ENCODE measurements at regions not wholly inside any gene's neighbourhood (a gene's known extent, or its start where the extent isn't known, plus 50 kb on each side); places are given as distances from the start of the nearest gene placed in this dataset.

DNA sequence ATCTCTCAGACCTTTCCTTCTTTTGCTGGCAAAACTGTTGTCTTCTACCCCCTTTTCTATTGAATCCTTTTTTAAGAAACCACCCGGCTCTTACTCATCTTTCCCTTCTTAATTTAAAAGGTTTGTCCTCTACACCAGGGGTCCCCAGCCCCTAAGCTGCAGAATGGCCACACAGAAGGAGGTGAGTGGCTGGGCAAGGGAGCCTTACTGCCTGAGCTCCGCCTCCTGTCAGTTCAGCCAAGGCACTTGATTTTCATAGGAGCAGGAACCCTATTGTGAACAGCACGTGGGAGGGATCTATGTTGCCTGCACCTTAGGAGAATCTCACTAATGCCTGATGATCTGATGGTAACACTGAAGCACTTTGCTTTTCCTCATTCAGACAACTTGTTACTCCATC lies 726.3 kb upstream of the INTU start:
- Histone ChIP-seq H3K4me2 (ENCODE audit: insufficient read depth, low read length) (no peak overlapping the region), H3K27me3 (ENCODE audit: control insufficient read depth in 2 of 2, insufficient read depth in 2 of 2, low read length in 2 of 2) (no peaks in the 10 kb centered on the region), H3K27ac (ENCODE audit: insufficient read depth, low read depth, low read length) (no peak overlapping the region), H3K4me1 (ENCODE audit: control insufficient read depth, extremely low read depth, insufficient read depth, low read length) (no peaks in the 10 kb centered on the region), H3K4me3 (replicated peaks in 1 of 3; ENCODE audit: insufficient read depth in 1 of 3, low read depth in 1 of 3, low read length in 3 of 3) (no peak overlapping the region), H4K20me1 (replicated peaks; ENCODE audit: control insufficient read depth, extremely low read depth, insufficient read depth, low read length) (no peaks in the 10 kb centered on the region), H3K79me2 (ENCODE audit: control insufficient read depth, insufficient read depth, low read length) (no peaks in the 10 kb centered on the region), H3K36me3 (ENCODE audit: control insufficient read depth in 2 of 2, extremely low read depth in 1 of 2, insufficient read depth in 2 of 2, low read length in 2 of 2) (no peaks in the 10 kb centered on the region), H2AFZ (ENCODE audit: low read depth, low read length) (no peak overlapping the region), H3K9ac (replicated peaks; ENCODE audit: extremely low read depth, insufficient read depth, low read length) (no peak overlapping the region), H3K9me1 (replicated peaks; ENCODE audit: control insufficient read depth, extremely low read depth, insufficient read depth, low read length) (no peaks in the 10 kb centered on the region), H3K9me3 (replicated peaks; ENCODE audit: control insufficient read depth, insufficient read depth, low read length) (no peaks in the 10 kb centered on the region)
- FAIRE-seq (no peak), DNase-seq (ENCODE audit: low read depth, low spot score) (no peak)
- TF ChIP-seq MYC (IDR thresholded peaks at IDR 0.05; ENCODE audit: low read depth, low read length) (no peak), FOS (IDR thresholded peaks at IDR 0.05; ENCODE audit: borderline replicate concordance, insufficient read depth, low read length) (no peak)
- TF ChIP-seq, protein P1, sequence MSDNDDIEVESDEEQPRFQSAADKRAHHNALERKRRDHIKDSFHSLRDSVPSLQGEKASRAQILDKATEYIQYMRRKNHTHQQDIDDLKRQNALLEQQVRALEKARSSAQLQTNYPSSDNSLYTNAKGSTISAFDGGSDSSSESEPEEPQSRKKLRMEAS (IDR thresholded peaks at IDR 0.05; ENCODE audit: insufficient read depth, insufficient read length): no peak
- intact Hi-C loops (cut with micrococcal nuclease) (no loop called here), dilution Hi-C loops (cut with MboI; ENCODE audit: extremely low pct_ligation_motif_present, low sequenced_read_pairs) (no loop called here)
- no TSS peak for BruUV-seq (replicated peaks)
- POLR2A ChIA-PET: no interaction called here
- CTCF ChIA-PET: no interaction called here

DNA sequence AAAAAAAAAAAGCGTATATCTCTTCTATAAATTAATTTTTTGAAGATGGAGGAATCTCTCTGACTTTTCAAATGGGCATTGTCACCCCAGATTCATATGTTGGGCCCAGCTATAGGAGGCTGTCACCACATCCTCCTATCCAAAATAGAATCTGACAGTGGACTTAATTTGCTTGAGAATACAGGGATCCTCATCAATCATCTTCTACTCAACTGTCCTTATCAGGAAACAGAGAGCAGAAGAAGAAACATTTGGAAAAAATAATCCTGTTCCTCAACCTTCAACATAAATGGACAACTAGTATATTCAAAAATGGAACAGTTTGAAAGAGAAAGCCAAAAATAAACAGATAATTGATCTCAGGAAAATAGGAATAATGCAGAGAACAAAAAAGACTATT lies 725.4 kb upstream of the INTU start:
- ChIA-PET CTCF (no interaction called here), POLR2A (no interaction called here)
- dilution Hi-C loops (cut with MboI; ENCODE audit: extremely low pct_ligation_motif_present, low sequenced_read_pairs): no loop called here
- Histone ChIP-seq H4K20me1 (replicated peaks; ENCODE audit: control insufficient read depth, extremely low read depth, insufficient read depth, low read length) (no peaks in the 10 kb centered on the region), H3K27ac (ENCODE audit: insufficient read depth, low read depth, low read length) (no peak overlapping the region), H3K36me3 (ENCODE audit: control insufficient read depth in 2 of 2, extremely low read depth in 1 of 2, insufficient read depth in 2 of 2, low read length in 2 of 2) (no peaks in the 10 kb centered on the region), H3K79me2 (ENCODE audit: control insufficient read depth, insufficient read depth, low read length) (no peaks in the 10 kb centered on the region), H3K9me3 (replicated peaks; ENCODE audit: control insufficient read depth, insufficient read depth, low read length) (no peaks in the 10 kb centered on the region), H3K27me3 (ENCODE audit: control insufficient read depth in 2 of 2, insufficient read depth in 2 of 2, low read length in 2 of 2) (no peaks in the 10 kb centered on the region), H3K9ac (replicated peaks; ENCODE audit: extremely low read depth, insufficient read depth, low read length) (no peak overlapping the region), H3K4me3 (replicated peaks in 1 of 3; ENCODE audit: insufficient read depth in 1 of 3, low read depth in 1 of 3, low read length in 3 of 3) (no peak overlapping the region), H3K4me2 (ENCODE audit: insufficient read depth, low read length) (no peak overlapping the region), H2AFZ (ENCODE audit: low read depth, low read length) (no peak overlapping the region), H3K4me1 (ENCODE audit: control insufficient read depth, extremely low read depth, insufficient read depth, low read length) (no peaks in the 10 kb centered on the region), H3K9me1 (replicated peaks; ENCODE audit: control insufficient read depth, extremely low read depth, insufficient read depth, low read length) (no peaks in the 10 kb centered on the region)
- FAIRE-seq: no peak
- TF ChIP-seq, protein P2, sequence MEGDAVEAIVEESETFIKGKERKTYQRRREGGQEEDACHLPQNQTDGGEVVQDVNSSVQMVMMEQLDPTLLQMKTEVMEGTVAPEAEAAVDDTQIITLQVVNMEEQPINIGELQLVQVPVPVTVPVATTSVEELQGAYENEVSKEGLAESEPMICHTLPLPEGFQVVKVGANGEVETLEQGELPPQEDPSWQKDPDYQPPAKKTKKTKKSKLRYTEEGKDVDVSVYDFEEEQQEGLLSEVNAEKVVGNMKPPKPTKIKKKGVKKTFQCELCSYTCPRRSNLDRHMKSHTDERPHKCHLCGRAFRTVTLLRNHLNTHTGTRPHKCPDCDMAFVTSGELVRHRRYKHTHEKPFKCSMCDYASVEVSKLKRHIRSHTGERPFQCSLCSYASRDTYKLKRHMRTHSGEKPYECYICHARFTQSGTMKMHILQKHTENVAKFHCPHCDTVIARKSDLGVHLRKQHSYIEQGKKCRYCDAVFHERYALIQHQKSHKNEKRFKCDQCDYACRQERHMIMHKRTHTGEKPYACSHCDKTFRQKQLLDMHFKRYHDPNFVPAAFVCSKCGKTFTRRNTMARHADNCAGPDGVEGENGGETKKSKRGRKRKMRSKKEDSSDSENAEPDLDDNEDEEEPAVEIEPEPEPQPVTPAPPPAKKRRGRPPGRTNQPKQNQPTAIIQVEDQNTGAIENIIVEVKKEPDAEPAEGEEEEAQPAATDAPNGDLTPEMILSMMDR (IDR thresholded peaks at IDR 0.05; ENCODE audit: extremely low read depth in 1 of 2, insufficient read depth in 1 of 2, low read depth in 1 of 2, low read length in 2 of 2): no peak
- no peak for TF ChIP-seq POLR2AphosphoS5 (IDR thresholded peaks at IDR 0.05; ENCODE audit: insufficient read depth, low read depth, low read length)
- intact Hi-C loops (cut with micrococcal nuclease): no loop called here
- DNase-seq (ENCODE audit: low read depth, low spot score): no peak
- BruUV-seq (replicated peaks): no TSS peak
